Endometrium (tissue), 2 donors: ENCODE measurements at regions not wholly inside any gene's neighbourhood (a gene's known extent, or its start where the extent isn't known, plus 50 kb on each side); places are given as distances from the start of the nearest gene placed in this dataset.

Experiments
- FAIRE-seq: peaks from 2 replicates; lab custom pipeline; 2012; peaks lifted over from hg19 to GRCh38; lab: Jason Lieb, UNC
- donor health status: control.
- donor health status: control.

- no peak for FAIRE-seq
These were observed 460.6 kb downstream of the CCSER2 start for GRCh38 chr10:84789026-84789425.

- FAIRE-seq, result no peak
These were observed 469.9 kb downstream of the CCSER2 start for GRCh38 chr10:84798312-84798711.

GRCh38 chr10:84801156-84801555, 472.8 kb downstream of the CCSER2 start:
- no peak for FAIRE-seq

GRCh38 chr10:84801916-84802315, 473.5 kb downstream of the CCSER2 start:
- no peak for FAIRE-seq

GRCh38 chr10:84805149-84805548, 476.8 kb downstream of the CCSER2 start:
- FAIRE-seq, result no peak

- FAIRE-seq, result no peak
These were observed 482.7 kb downstream of the CCSER2 start for GRCh38 chr10:84811113-84811512.

- no peak for FAIRE-seq
These were observed 490.6 kb downstream of the CCSER2 start for GRCh38 chr10:84818961-84819360.

- no peak for FAIRE-seq
These were observed 491.7 kb downstream of the CCSER2 start for GRCh38 chr10:84820120-84820519.

GRCh38 chr10:84820596-84820995, 492.2 kb downstream of the CCSER2 start:
- FAIRE-seq, result no peak

- FAIRE-seq, result no peak
These were observed 494.7 kb downstream of the CCSER2 start for GRCh38 chr10:84822931-84823630.

GRCh38 chr10:84824525-84824924, 496.1 kb downstream of the CCSER2 start:
- no peak for FAIRE-seq

GRCh38 chr10:84825330-84825729, 496.9 kb downstream of the CCSER2 start:
- no peak for FAIRE-seq

GRCh38 chr10:84826704-84827103, 498.3 kb downstream of the CCSER2 start:
- no peak for FAIRE-seq

- FAIRE-seq, result no peak
These were observed 500.7 kb downstream of the CCSER2 start for GRCh38 chr10:84829131-84829530.

GRCh38 chr10:84837041-84837812, 508.8 kb downstream of the CCSER2 start:
- FAIRE-seq, result no peak

GRCh38 chr10:84837877-84838276, 509.5 kb downstream of the CCSER2 start:
- no peak for FAIRE-seq

GRCh38 chr10:84838851-84839250, 510.5 kb downstream of the CCSER2 start:
- no peak for FAIRE-seq

GRCh38 chr10:84842593-84842992, 514.2 kb downstream of the CCSER2 start:
- FAIRE-seq, result no peak

GRCh38 chr10:84844461-84844860, 516.1 kb downstream of the CCSER2 start:
- FAIRE-seq, result no peak

GRCh38 chr10:84845628-84846261, 517.4 kb downstream of the CCSER2 start:
- FAIRE-seq, result no peak

- no peak for FAIRE-seq
These were observed 518.4 kb downstream of the CCSER2 start for GRCh38 chr10:84846658-84847316.

- FAIRE-seq, result no peak
These were observed 520.6 kb downstream of the CCSER2 start for GRCh38 chr10:84848967-84849366.

GRCh38 chr10:84850826-84851225, 522.4 kb downstream of the CCSER2 start:
- FAIRE-seq, result no peak
